DMS53 (cell line): ENCODE measurements at regions not wholly inside any gene's neighbourhood (a gene's known extent, or its start where the extent isn't known, plus 50 kb on each side); places are given as distances from the start of the nearest gene placed in this dataset.

ENCODE experiments used
- DNase-seq: peaks from one replicate; lab custom pipeline; 2025; lab: John Stamatoyannopoulos, UW

DNA sequence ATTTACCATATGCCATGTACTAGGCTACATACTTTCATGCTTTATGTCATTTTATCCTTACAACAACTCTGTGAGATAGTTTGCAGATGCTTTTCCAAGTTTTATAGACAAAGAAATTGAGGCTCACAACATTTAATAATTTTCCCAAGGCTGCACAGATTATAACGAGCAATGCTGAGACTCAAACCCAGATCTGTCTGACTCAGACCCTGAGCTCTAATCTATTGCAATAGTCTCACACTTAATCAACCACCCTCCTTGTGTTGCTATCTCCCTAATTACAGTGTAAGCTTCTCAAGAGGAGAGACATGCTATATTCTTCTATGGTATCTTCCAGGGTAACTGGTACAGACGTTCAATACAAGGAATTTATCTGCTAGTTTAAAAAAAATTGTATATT, 247.6 kb downstream of the WDR11 start:
- no peak for DNase-seq

- DNase-seq, result no peak
Measured at GRCh38 chr10:121099181-121099580, 248.0 kb downstream of the WDR11 start.

- DNase-seq, result no peak
Measured at GRCh38 chr10:121099592-121099991, 248.4 kb downstream of the WDR11 start.

DNA sequence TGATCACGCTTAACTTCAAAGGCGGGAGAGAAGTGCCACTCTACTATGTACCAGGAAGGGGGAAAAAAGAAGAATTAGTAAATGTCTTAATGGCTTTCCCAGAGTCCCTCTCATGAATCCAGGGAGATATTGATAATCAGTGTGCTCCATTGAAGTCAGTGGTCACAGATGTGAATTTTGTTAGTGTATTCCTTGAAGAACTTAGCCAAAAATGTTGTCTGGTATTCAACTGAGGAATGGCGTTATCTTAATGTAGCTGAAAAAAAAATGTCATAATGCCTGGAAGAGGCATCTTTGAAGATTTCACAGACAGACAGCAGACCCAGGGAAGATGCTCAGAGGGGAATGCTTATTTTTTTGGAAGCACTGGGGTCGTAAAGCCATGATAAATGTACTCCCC, 250.4 kb downstream of the WDR11 start:
- DNase-seq, result no peak

DNA sequence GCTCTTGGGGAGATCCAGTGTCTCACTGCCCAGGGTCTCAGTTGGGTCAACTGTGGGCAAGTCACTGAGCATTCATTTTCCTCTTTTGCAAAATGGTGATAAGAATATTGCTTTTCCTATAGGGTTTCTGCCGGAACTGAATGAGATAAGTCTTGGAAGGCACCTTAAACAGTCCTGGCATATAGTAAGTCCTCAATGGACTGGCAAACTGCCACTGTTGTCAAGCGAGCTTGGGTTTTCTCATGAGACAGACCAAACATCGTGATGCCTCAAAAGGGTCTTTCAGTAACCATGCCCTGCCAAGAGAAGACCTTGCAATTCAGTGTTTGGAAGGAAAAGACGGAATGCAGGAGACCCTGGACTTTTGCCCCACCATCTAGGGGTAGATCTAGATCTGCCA, 251.5 kb downstream of the WDR11 start:
- DNase-seq, result no peak

- peak; percentile 20 for DNase-seq
Measured at GRCh38 chr10:121104476-121105111, 253.4 kb downstream of the WDR11 start.

DNA sequence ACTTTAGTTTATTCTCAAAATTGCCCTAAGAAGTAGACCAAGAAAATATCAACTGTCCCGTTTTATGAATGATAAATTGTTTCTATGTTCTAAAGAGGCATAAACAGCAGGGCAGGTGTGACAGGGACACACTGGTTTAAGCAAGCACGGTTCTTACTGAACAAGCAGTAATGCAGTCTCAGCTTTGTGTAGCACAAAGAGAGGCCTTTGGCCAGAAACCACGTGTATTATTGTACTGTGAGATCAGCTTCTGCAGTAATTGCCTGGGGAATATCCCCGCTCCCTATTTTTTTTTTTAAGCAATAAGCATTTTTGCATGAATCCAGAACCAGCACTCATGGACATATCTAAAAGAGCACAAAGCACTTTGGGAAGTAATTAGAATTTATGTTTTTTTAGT, 255.4 kb downstream of the WDR11 start:
- DNase-seq, result no peak

DNA sequence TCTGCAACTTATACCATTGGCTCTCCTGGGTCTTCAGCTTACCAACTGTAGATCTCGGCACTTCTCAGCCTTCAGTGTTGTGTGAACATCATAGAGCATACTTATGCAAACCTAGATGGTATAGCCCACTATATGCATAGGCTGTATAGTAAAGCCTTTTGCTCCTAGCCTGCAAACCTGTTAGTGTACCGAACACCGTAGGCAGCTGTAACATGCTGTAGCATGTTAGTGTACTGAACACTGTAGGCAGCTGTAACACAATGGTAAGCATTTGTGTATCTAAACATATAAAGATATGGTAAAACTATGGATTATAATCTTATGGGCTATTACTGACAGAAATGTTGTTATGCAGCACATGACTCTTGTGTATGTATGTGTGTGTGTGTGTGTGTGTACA, 256.9 kb downstream of the WDR11 start:
- DNase-seq, result no peak

DNA sequence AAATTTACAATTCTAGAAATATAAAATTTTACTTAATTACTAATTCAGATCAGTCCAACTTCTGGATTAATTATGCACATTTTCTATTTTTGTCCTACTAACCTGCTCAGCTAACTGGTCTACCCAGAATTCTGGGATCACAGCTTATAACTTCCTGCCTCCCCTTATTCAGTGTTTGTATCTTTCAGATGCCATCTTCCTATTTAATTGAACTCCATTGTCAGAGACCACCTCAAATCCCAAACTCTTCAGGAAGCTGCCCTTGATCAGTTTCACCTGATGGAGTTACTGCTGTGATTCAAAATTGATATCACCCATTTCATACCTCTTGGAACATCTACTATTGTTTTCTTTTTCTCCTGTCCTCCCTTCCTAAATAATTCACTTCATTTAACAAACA, 259.2 kb downstream of the WDR11 start:
- DNase-seq, result no peak

GRCh38 chr10:121112136-121112535, 261.0 kb downstream of the WDR11 start:
- DNase-seq, result no peak

GRCh38 chr10:121112579-121113384, 261.6 kb downstream of the WDR11 start:
- DNase-seq, result no peak

DNA sequence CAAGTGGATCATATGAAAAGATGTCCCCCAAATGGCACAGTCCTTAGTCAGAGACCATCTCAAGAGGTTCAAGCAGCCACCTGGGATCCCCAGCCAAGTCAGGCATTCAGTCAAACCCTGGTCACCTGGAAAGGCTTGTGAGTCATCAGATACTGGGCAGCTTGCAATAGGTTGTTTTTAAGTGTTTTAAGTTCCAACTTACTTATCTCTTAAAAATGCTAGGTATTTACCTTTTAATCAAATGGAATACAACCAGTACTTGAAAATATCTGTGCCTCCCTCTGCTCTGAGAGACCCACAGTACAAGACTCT, 262.2 kb downstream of the WDR11 start:
- no peak for DNase-seq

DNA sequence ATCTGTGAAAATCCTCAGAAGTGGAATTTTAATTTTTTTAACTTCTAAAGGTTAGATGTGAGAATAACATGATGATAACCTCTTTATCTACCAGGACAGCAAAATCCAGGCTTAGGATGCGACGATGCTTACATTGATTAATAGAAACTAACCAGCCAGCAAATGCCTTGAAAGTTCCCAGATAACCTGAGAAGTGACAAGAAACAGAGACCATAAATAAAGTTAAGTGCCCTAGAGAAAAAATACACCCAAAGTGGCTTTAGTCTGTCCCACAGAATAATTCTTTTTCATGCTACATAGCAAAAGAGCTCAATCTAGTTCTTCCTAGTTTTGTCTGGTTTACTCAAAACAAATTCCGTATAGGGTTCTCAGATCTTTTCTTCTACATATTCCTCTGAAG, 262.7 kb downstream of the WDR11 start:
- DNase-seq, result no peak

DNA sequence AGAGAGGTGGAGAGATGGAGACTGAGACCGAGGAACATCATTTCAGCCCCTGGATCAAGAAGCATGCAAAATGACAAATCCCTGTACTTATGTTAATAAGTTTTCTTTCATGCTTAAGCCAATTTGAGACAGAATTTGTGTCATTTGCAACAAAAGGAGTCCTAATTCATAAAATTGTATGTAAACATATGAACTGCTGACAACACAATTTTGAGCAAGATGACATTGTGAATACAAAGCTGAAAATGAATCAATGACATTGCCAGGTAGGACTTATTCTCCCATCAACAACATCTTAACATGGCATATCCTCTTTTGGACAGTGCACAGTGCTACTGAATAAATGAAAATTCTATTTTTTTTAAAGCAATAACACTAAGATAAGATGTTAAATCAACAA, 264.0 kb downstream of the WDR11 start:
- no peak for DNase-seq

GRCh38 chr10:121121462-121121861, 270.3 kb downstream of the WDR11 start:
- no peak for DNase-seq

- DNase-seq, result no peak
Measured at GRCh38 chr10:121127151-121127906, 276.2 kb downstream of the WDR11 start.

GRCh38 chr10:121128164-121128563, 277.0 kb downstream of the WDR11 start:
- DNase-seq, result no peak

GRCh38 chr10:121129266-121129665, 278.1 kb downstream of the WDR11 start:
- no peak for DNase-seq

GRCh38 chr10:121130382-121130781, 279.2 kb downstream of the WDR11 start:
- DNase-seq, result no peak

DNA sequence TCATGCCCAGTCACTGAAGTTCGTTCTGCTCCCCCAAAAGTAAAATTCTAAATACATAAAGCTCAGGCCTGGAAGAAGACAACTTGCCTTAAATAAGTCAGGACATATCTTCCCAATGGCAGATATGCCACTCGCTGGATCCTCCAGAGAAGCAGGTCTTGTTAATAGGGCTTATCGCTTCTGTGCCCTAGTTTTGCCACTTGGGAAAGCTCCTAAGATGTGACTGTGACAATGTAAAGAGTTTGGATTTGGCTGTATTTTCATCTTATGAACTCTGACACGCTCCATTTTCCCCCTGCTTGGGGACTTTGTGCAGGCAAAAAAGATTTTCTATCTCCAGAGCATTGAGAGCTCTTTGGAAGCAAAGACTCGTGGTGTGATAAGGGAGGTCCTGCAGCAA, 279.9 kb downstream of the WDR11 start:
- DNase-seq, result no peak

DNA sequence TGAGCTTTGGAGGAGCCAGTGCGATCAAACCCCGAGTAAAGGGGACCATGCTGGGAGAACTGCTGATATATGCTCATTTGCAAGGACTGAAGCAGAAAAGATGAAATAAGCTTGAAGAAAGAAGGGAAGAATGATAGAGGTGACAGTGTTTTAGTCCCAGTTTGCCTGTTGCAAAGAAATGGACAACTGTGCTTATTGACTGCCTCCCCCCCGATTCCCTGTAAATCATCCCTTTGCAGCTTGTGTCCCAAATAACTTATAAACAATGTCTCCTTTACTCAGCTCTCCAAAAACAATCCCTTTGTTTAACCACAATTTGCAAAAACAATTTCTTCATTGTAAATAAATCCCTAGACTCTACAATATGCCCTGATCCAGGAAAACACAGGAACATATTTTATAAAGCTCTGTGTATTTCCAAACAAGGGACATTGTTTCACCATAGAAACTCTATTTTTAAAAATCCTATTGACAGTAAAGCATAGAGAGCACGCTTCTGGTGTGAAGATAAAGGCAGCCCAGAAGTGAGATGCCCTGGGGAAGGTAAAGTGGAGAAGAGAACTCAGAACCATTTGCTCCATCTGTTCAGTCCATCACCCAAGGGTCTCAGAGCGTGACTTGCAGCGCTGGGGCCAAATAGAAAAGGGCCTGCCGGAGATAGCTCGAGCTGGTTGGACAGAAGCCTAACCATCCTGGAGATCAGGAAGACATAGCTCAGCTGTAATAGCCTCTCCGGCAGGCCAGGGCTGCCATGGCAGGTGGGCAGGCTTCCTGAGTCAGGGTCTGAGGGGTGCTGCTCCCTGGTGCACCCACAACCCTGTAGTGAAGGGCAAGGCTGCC, 280.5 kb downstream of the WDR11 start:
- no peak for DNase-seq

DNA sequence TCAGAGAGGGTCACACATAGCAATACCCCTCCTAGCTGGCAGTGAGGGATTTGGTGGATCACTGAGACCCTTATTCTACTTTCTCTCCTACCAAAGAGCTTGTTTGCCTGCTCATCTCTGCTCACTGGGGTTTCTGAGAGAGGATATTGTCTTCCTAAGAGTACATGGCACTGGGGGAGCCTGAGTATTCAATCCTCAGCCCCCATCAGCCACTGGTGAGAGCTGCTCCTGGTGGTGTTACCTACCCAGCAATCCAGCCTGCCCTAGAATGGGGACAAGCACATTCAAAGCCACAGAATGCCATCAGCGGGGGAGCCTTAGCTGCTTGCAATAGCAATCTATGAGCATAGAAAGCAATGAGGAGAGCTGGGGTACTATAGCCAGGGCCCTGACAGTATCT, 281.1 kb downstream of the WDR11 start:
- no peak for DNase-seq
